IMR-90 (cell line): ENCODE measurements at regions not wholly inside any gene's neighbourhood (a gene's known extent, or its start where the extent isn't known, plus 50 kb on each side); places are given as distances from the start of the nearest gene placed in this dataset.

Experiments used
- BHLHE40 ChIP-seq: fragments of 150-350 bp; IDR thresholded peaks from 2 replicates; pipeline ENCODE4 v1.6.1; 2016; ENCODE audit warnings: mild to moderate bottlenecking, low read depth, low read length
- CEBPB ChIP-seq: IDR thresholded peaks from 2 replicates; pipeline ENCODE4 v1.6.1; 2012; ENCODE audit warnings: low read depth, low read length, improper control_type of control experiment
- CHD1 ChIP-seq: IDR thresholded peaks from 2 replicates; pipeline ENCODE4 v1.6.1; 2012; ENCODE audit warnings: low read depth, low read length, improper control_type of control experiment
- FOS ChIP-seq: fragments of 150-350 bp; IDR thresholded peaks from 2 replicates; pipeline ENCODE4 v1.6.1; 2016; ENCODE audit warnings: low read depth, low read length
- MAZ ChIP-seq: IDR thresholded peaks from 2 replicates; pipeline ENCODE4 v1.6.1; 2012; ENCODE audit warnings: low read depth, mild to moderate bottlenecking, low read length, improper control_type of control experiment, moderate library complexity, borderline replicate concordance
- POLR2A ChIP-seq: IDR thresholded peaks from 2 replicates; pipeline ENCODE4 v1.6.1; 2012; ENCODE audit warnings: mild to moderate bottlenecking, low read depth, low read length
- RAD21 ChIP-seq: IDR thresholded peaks from 2 replicates; pipeline ENCODE4 v1.6.1; 2012; ENCODE audit warnings: low read length, improper control_type of control experiment
- RFX5 ChIP-seq: IDR thresholded peaks from 2 replicates; pipeline ENCODE4 v1.8.0; 2012; ENCODE audit warnings: low read depth, mild to moderate bottlenecking, low read length, moderate library complexity
- SMC3 ChIP-seq: fragments of 150-350 bp; IDR thresholded peaks from 2 replicates; pipeline ENCODE4 v1.6.1; 2016; ENCODE audit warnings: low read depth, mild to moderate bottlenecking, antibody characterized with exemption, low read length, moderate library complexity
- TF ChIP-seq, protein P1 (sequence below): conservative IDR thresholded peaks from 2 replicates; pipeline ENCODE4 v1.5.1; 2012; ENCODE audit warnings: mild to moderate bottlenecking, low read depth, low read length, improper control_type of control experiment
- TF ChIP-seq, protein P2 (sequence below): fragments of 150-350 bp; IDR thresholded peaks from 2 replicates; pipeline ENCODE4 v1.6.1; 2017; ENCODE audit warnings: mild to moderate bottlenecking, antibody characterized with exemption, low read length, low read depth
- TF ChIP-seq, protein P3 (sequence below): fragments of 150-350 bp; IDR thresholded peaks from 2 replicates; pipeline ENCODE4 v1.6.1; 2016; ENCODE audit warnings: low read depth, mild to moderate bottlenecking, low read length, moderate library complexity, borderline replicate concordance

DNA sequence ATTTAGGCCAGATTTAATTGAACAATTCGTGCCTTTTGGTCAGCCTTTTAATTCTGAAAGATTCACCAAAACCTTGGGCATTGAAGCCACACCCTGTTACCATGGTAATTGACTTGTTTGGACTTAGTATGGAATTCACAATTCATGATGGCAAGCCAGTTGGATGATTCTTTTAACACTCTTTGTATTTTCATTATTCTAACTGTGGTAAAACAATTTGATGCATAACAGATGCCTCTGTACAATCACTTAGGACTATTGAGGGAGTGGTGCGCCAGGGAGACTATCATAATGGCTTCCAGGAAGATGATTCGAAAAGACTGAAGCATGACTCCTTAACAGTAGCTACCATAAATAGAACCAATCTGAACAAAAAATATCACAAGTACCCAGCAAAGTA, 381.1 kb upstream of the ADAMTS16 start:
- TF ChIP-seq, protein P1, sequence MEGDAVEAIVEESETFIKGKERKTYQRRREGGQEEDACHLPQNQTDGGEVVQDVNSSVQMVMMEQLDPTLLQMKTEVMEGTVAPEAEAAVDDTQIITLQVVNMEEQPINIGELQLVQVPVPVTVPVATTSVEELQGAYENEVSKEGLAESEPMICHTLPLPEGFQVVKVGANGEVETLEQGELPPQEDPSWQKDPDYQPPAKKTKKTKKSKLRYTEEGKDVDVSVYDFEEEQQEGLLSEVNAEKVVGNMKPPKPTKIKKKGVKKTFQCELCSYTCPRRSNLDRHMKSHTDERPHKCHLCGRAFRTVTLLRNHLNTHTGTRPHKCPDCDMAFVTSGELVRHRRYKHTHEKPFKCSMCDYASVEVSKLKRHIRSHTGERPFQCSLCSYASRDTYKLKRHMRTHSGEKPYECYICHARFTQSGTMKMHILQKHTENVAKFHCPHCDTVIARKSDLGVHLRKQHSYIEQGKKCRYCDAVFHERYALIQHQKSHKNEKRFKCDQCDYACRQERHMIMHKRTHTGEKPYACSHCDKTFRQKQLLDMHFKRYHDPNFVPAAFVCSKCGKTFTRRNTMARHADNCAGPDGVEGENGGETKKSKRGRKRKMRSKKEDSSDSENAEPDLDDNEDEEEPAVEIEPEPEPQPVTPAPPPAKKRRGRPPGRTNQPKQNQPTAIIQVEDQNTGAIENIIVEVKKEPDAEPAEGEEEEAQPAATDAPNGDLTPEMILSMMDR = no peak
- TF ChIP-seq RFX5 (no peak), CEBPB (no peak), POLR2A (no peak), MAZ (no peak), RAD21 (no peak), SMC3 (no peak), FOS (no peak), CHD1 (no peak), BHLHE40 (no peak)
- TF ChIP-seq, protein P2, sequence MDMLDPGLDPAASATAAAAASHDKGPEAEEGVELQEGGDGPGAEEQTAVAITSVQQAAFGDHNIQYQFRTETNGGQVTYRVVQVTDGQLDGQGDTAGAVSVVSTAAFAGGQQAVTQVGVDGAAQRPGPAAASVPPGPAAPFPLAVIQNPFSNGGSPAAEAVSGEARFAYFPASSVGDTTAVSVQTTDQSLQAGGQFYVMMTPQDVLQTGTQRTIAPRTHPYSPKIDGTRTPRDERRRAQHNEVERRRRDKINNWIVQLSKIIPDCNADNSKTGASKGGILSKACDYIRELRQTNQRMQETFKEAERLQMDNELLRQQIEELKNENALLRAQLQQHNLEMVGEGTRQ = no peak
- TF ChIP-seq, protein P3, sequence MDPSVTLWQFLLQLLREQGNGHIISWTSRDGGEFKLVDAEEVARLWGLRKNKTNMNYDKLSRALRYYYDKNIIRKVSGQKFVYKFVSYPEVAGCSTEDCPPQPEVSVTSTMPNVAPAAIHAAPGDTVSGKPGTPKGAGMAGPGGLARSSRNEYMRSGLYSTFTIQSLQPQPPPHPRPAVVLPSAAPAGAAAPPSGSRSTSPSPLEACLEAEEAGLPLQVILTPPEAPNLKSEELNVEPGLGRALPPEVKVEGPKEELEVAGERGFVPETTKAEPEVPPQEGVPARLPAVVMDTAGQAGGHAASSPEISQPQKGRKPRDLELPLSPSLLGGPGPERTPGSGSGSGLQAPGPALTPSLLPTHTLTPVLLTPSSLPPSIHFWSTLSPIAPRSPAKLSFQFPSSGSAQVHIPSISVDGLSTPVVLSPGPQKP = no peak
